Mesendoderm (in vitro differentiated cells): ENCODE measurements at regions not wholly inside any gene's neighbourhood (a gene's known extent, or its start where the extent isn't known, plus 50 kb on each side); places are given as distances from the start of the nearest gene placed in this dataset.

Source experiments
- DNase-seq: peaks from one replicate; pipeline ENCODE4 v3.0.0; 2013
- H2AK5ac ChIP-seq: 2 replicates; pipeline ENCODE4 v1.6.1; 2013; ENCODE audit warnings: low read length, inconsistent platforms
- H2BK120ac ChIP-seq: 2 replicates; pipeline ENCODE4 v1.6.1; 2013; ENCODE audit warnings: low read depth, mild to moderate bottlenecking, low read length, moderate library complexity, mixed read lengths
- H2BK15ac ChIP-seq: replicated peaks from 2 replicates; pipeline ENCODE4 v1.6.1; 2013; ENCODE audit warnings: low read depth, mild to moderate bottlenecking, moderate library complexity
- H2BK5ac ChIP-seq: 2 replicates; pipeline ENCODE4 v1.6.1; 2013; ENCODE audit warnings: low read length, inconsistent platforms
- H3K18ac ChIP-seq: 2 replicates; pipeline ENCODE4 v1.6.1; 2013; ENCODE audit warnings: mild to moderate bottlenecking, low read length, mixed read lengths
- H3K23ac ChIP-seq: one replicate; pipeline ENCODE4 v1.6.1; 2013; ENCODE audit warnings: low read length
- H3K27ac ChIP-seq: 2 replicates; pipeline ENCODE4 v1.5.1; 2013; ENCODE audit warnings: low read depth, mild to moderate bottlenecking, inconsistent platforms, low read length, moderate library complexity
- H3K27me3 ChIP-seq: 2 replicates; pipeline ENCODE4 v1.6.1; 2013; ENCODE audit warnings: low read length, control low read depth, mild to moderate bottlenecking, inconsistent platforms; ENCODE audit not compliant: insufficient read depth, poor library complexity
- H3K36me3 ChIP-seq: 2 replicates; pipeline ENCODE4 v1.6.1; 2013; ENCODE audit warnings: low read length, inconsistent platforms; ENCODE audit not compliant: control insufficient read depth, insufficient read depth
- H3K4ac ChIP-seq: one replicate; pipeline ENCODE4 v1.6.1; 2013; ENCODE audit warnings: low read depth, mild to moderate bottlenecking, low read length, moderate library complexity
- H3K4me1 ChIP-seq: 2 replicates; pipeline ENCODE4 v1.6.1; 2013; ENCODE audit warnings: low read depth, low read length, inconsistent platforms; ENCODE audit not compliant: control insufficient read depth
- H3K4me2 ChIP-seq: 2 replicates; pipeline ENCODE4 v1.6.1; 2013; ENCODE audit warnings: low read length
- H3K4me3 ChIP-seq: 2 replicates; pipeline ENCODE4 v1.5.1; 2013; ENCODE audit warnings: mild to moderate bottlenecking, low read length
- H3K56ac ChIP-seq: one replicate; pipeline ENCODE4 v1.6.1; 2013; ENCODE audit warnings: low read length
- H3K79me1 ChIP-seq: 2 replicates; pipeline ENCODE4 v1.6.1; 2013; ENCODE audit warnings: low read length, inconsistent platforms
- H3K79me2 ChIP-seq: 2 replicates; pipeline ENCODE4 v1.6.1; 2013; ENCODE audit warnings: mild to moderate bottlenecking, low read length; ENCODE audit not compliant: control insufficient read depth, insufficient read depth
- H3K9ac ChIP-seq: 2 replicates; pipeline ENCODE4 v1.6.1; 2013; ENCODE audit warnings: low read length, inconsistent platforms
- H4K5ac ChIP-seq: one replicate; pipeline ENCODE4 v1.6.1; 2013; ENCODE audit warnings: low read length
- H4K8ac ChIP-seq: one replicate; pipeline ENCODE4 v1.6.1; 2013; ENCODE audit warnings: low read depth, mild to moderate bottlenecking, control low read depth, low read length, moderate library complexity
- WGBS: extraction: QIAGEN DNeasy Blood & Tissue Kit; methylation state at CpG from one replicate; pipeline ENCODE4 v1.1.7; 2013; ENCODE audit warnings: low lambda C conversion rate, missing lambda C conversion rate; ENCODE audit not compliant: insufficient coverage; ENCODE audit errors: extremely low coverage; 5-methylcytosine and 5-hydroxymethylcytosine counted together

GRCh38 chr3:74520895-74521294 is 93.6 kb downstream of the CNTN3 start:
- no peak overlapping the region for H3K9ac ChIP-seq
- no peak overlapping the region for H4K5ac ChIP-seq
- no peak for DNase-seq
- H3K79me2 ChIP-seq = no peaks in the 10 kb centered on the region
- H2AK5ac ChIP-seq = no peak overlapping the region
- no peak overlapping the region for H2BK15ac ChIP-seq
- H3K18ac ChIP-seq = no peak overlapping the region
- H3K4ac ChIP-seq = no peak overlapping the region
- H3K4me3 ChIP-seq = no peak overlapping the region
- no peaks in the 10 kb centered on the region for H3K79me1 ChIP-seq
- no peak overlapping the region for H3K27ac ChIP-seq
- no peak overlapping the region for H4K8ac ChIP-seq
- no peak overlapping the region for H3K4me2 ChIP-seq
- H3K4me1 ChIP-seq = no peaks in the 10 kb centered on the region
- H3K23ac ChIP-seq = no peak overlapping the region
- H3K27me3 ChIP-seq = no peaks in the 10 kb centered on the region
- no peak overlapping the region for H3K56ac ChIP-seq
- no peaks in the 10 kb centered on the region for H3K36me3 ChIP-seq
- no peak overlapping the region for H2BK5ac ChIP-seq
- H2BK120ac ChIP-seq = no peak overlapping the region
- no CpG with 5 or more reads among the region's 3 CpGs for WGBS

- no peak for DNase-seq
- Histone ChIP-seq H2BK5ac (no peak overlapping the region), H4K5ac (no peak overlapping the region), H3K9ac (no peak overlapping the region), H3K56ac (no peak overlapping the region), H3K4ac (no peak overlapping the region), H3K79me2 (no peaks in the 10 kb centered on the region), H3K79me1 (no peaks in the 10 kb centered on the region), H3K27ac (no peak overlapping the region), H3K4me1 (no peaks in the 10 kb centered on the region), H3K18ac (no peak overlapping the region), H4K8ac (no peak overlapping the region), H3K23ac (no peak overlapping the region), H2BK15ac (no peak overlapping the region), H2BK120ac (no peak overlapping the region), H2AK5ac (no peak overlapping the region), H3K27me3 (no peaks in the 10 kb centered on the region), H3K36me3 (no peaks in the 10 kb centered on the region), H3K4me2 (no peak overlapping the region), H3K4me3 (no peak overlapping the region)
These were observed 95.8 kb downstream of the CNTN3 start for GRCh38 chr3:74518610-74519009.

- no peaks in the 10 kb centered on the region for H3K36me3 ChIP-seq
- no peak overlapping the region for H3K23ac ChIP-seq
- no peaks in the 10 kb centered on the region for H3K79me2 ChIP-seq
- H4K5ac ChIP-seq = no peak overlapping the region
- H3K27ac ChIP-seq = no peak overlapping the region
- no peak overlapping the region for H3K4me3 ChIP-seq
- no peaks in the 10 kb centered on the region for H3K79me1 ChIP-seq
- no peaks in the 10 kb centered on the region for H3K4me1 ChIP-seq
- H3K18ac ChIP-seq = no peak overlapping the region
- no peak overlapping the region for H3K56ac ChIP-seq
- no peak overlapping the region for H2BK15ac ChIP-seq
- no peak overlapping the region for H2AK5ac ChIP-seq
- H4K8ac ChIP-seq = no peak overlapping the region
- H3K4ac ChIP-seq = no peak overlapping the region
- H3K9ac ChIP-seq = no peak overlapping the region
- DNase-seq = no peak
- H3K27me3 ChIP-seq = no peaks in the 10 kb centered on the region
- H3K4me2 ChIP-seq = no peak overlapping the region
- H2BK120ac ChIP-seq = no peak overlapping the region
- H2BK5ac ChIP-seq = no peak overlapping the region
These were observed 98.4 kb downstream of the CNTN3 start for GRCh38 chr3:74516019-74516418.

GRCh38 chr3:74515451-74515850 is 99.0 kb downstream of the CNTN3 start:
- Histone ChIP-seq H3K79me1 (no peaks in the 10 kb centered on the region), H2AK5ac (no peak overlapping the region), H2BK120ac (no peak overlapping the region), H3K4me1 (no peaks in the 10 kb centered on the region), H3K9ac (no peak overlapping the region), H3K4ac (no peak overlapping the region), H4K5ac (no peak overlapping the region), H4K8ac (no peak overlapping the region), H3K56ac (no peak overlapping the region), H3K27ac (no peak overlapping the region), H3K36me3 (no peaks in the 10 kb centered on the region), H3K4me3 (no peak overlapping the region), H2BK5ac (no peak overlapping the region), H3K27me3 (no peaks in the 10 kb centered on the region), H3K18ac (no peak overlapping the region), H3K4me2 (no peak overlapping the region), H2BK15ac (no peak overlapping the region), H3K79me2 (no peaks in the 10 kb centered on the region), H3K23ac (no peak overlapping the region)
- DNase-seq = no peak
- WGBS = no CpG with 5 or more reads among the region's 3 CpGs

- H3K27ac ChIP-seq = no peak overlapping the region
- no peak overlapping the region for H4K8ac ChIP-seq
These were observed 103.4 kb downstream of the CNTN3 start for GRCh38 chr3:74511078-74511477.

GRCh38 chr3:74510261-74510818 is 104.1 kb downstream of the CNTN3 start:
- Histone ChIP-seq H3K4me1 (no peaks in the 10 kb centered on the region), H3K79me1 (no peaks in the 10 kb centered on the region), H3K9ac (no peak overlapping the region), H2AK5ac (no peak overlapping the region), H3K79me2 (no peaks in the 10 kb centered on the region), H3K4me3 (no peak overlapping the region), H3K27me3 (no peaks in the 10 kb centered on the region), H3K27ac (no peak overlapping the region), H3K36me3 (no peaks in the 10 kb centered on the region), H2BK5ac (no peak overlapping the region), H3K23ac (no peak overlapping the region), H3K18ac (no peak overlapping the region), H3K56ac (no peak overlapping the region), H2BK120ac (no peak overlapping the region), H4K5ac (no peak overlapping the region), H3K4me2 (no peak overlapping the region), H2BK15ac (no peak overlapping the region), H3K4ac (no peak overlapping the region), H4K8ac (no peak overlapping the region)
- no peak for DNase-seq
- WGBS = no CpG with 5 or more reads among the region's 5 CpGs

More at GRCh38 chr3:74511078-74511477, 103.4 kb downstream of the CNTN3 start:
- H3K79me2 ChIP-seq = no peaks in the 10 kb centered on the region
- H3K36me3 ChIP-seq = no peaks in the 10 kb centered on the region
- no peak overlapping the region for H3K4me2 ChIP-seq
- no peaks in the 10 kb centered on the region for H3K27me3 ChIP-seq
- no peak overlapping the region for H2BK5ac ChIP-seq
- H4K5ac ChIP-seq = no peak overlapping the region
- no peaks in the 10 kb centered on the region for H3K79me1 ChIP-seq
- H3K18ac ChIP-seq = no peak overlapping the region
- H3K4ac ChIP-seq = no peak overlapping the region
- H2BK15ac ChIP-seq = no peak overlapping the region
- no peak overlapping the region for H3K23ac ChIP-seq
- H3K9ac ChIP-seq = no peak overlapping the region
- H3K4me1 ChIP-seq = no peaks in the 10 kb centered on the region
- no peak for DNase-seq
- H2AK5ac ChIP-seq = no peak overlapping the region
- no peak overlapping the region for H2BK120ac ChIP-seq
- no peak overlapping the region for H3K56ac ChIP-seq
- no peak overlapping the region for H3K4me3 ChIP-seq
